ENCODE measurements at regions not wholly inside any gene's neighbourhood (a gene's known extent, or its start where the extent isn't known, plus 50 kb on each side); places are given as distances from the start of the nearest gene placed in this dataset.

DNA sequence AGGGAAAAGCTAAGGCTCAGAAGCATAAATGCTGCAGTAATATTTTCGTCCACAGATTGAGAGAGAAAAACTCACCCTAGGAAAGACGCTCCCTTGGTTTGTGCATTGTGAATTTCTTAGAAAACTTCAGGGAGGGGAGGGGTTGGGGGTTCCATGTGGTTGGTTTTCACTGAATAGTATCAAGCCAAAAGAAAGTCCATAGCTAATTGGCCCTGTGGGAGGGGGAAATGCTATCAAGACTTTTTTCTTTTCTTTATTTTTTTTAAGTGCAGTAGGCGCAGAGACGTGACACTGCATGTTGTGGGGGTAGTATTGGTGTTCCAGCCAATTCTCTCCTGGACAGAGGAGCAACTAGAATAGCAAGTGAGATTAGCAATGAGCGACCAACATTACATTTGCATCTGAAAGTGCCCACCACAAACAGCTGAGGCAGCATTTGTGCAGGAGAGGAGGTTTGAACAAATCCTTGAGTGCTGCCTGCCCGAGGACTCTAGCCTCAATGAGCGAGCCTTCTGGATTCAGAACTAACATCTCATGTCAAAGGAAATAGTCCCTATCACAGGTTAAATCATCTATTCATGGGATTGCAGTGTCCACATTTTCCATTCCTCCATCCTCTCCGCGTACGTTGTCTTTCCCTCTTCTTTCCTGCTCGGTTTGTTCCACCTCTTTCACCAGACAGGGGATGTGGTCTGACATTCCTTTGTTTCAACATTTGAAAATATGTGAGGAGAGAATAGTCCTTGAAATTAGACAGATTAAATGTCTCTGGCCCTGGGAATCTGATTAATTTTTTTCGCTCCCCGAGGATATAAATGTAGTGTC lies 118.0 kb upstream of the MARK1 start:
- peaks cover 22% of the 10 kb centered on the region for H3K4me1 Mint-ChIP-seq
- no peak for DNase-seq (ENCODE audit: low spot score in 2 of 2, unreplicated experiment in 2 of 2)
- peak overlapping the region; percentile 68 for H3K27ac Mint-ChIP-seq
- no peak for TF ChIP-seq CTCF (IDR thresholded peaks at IDR 0.05; ENCODE audit: unreplicated experiment)
- no peaks in the 10 kb centered on the region for H3K36me3 Mint-ChIP-seq
- no peaks in the 10 kb centered on the region for H3K27me3 Mint-ChIP-seq (ENCODE audit: low read depth)
- no peak overlapping the region for H3K4me3 Mint-ChIP-seq
- no peaks in the 10 kb centered on the region for H3K9me3 Mint-ChIP-seq

GRCh38 chr1:220407191-220407590 lies 120.7 kb upstream of the MARK1 start:
- no peak overlapping the region for H3K27ac Mint-ChIP-seq
- H3K9me3 Mint-ChIP-seq, result peaks cover 10% of the 10 kb centered on the region
- no peak for TF ChIP-seq CTCF (IDR thresholded peaks at IDR 0.05; ENCODE audit: unreplicated experiment)
- H3K4me3 Mint-ChIP-seq, result no peak overlapping the region
- H3K36me3 Mint-ChIP-seq, result no peaks in the 10 kb centered on the region
- peaks cover 22% of the 10 kb centered on the region for H3K4me1 Mint-ChIP-seq
- DNase-seq (ENCODE audit: low spot score in 2 of 2, unreplicated experiment in 2 of 2), result no peak
- no peaks in the 10 kb centered on the region for H3K27me3 Mint-ChIP-seq (ENCODE audit: low read depth)

DNA sequence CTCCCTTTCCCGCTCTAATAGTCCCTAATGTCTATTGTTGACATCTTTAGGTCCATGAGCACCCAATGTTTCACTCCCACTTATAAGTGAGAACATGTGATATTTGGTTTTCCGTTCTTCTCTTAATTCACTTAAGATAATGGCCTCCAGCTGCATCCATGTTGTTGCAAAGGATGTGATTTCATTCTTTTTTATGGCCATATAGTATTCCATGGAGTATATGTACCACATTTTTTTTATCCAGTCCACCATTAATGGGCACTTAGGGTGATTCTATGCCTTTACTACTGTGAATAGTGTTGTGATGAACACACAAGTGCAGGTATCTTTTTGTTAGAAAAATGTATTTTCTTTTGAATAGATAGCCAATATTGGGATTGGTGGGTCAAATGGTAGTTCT lies 126.0 kb upstream of the RAB3GAP2 start:
- no peaks in the 10 kb centered on the region for H3K4me1 Mint-ChIP-seq
- no peak for DNase-seq (ENCODE audit: low spot score in 2 of 2, unreplicated experiment in 2 of 2)
- no peak for TF ChIP-seq CTCF (IDR thresholded peaks at IDR 0.05; ENCODE audit: unreplicated experiment)
- no peak overlapping the region for H3K4me3 Mint-ChIP-seq
- peaks cover 3% of the 10 kb centered on the region for H3K27me3 Mint-ChIP-seq (ENCODE audit: low read depth)
- H3K27ac Mint-ChIP-seq, result no peak overlapping the region
- no peaks in the 10 kb centered on the region for H3K36me3 Mint-ChIP-seq
- H3K9me3 Mint-ChIP-seq, result peaks cover 18% of the 10 kb centered on the region

GRCh38 chr1:220391491-220391890 lies 119.2 kb upstream of the RAB3GAP2 start:
- no peaks in the 10 kb centered on the region for H3K36me3 Mint-ChIP-seq
- no peak for DNase-seq (ENCODE audit: low spot score in 2 of 2, unreplicated experiment in 2 of 2)
- H3K27ac Mint-ChIP-seq, result no peak overlapping the region
- peaks cover 3% of the 10 kb centered on the region for H3K27me3 Mint-ChIP-seq (ENCODE audit: low read depth)
- H3K4me3 Mint-ChIP-seq, result no peak overlapping the region
- H3K4me1 Mint-ChIP-seq, result peaks cover 9% of the 10 kb centered on the region
- H3K9me3 Mint-ChIP-seq, result no peaks in the 10 kb centered on the region
- TF ChIP-seq CTCF (IDR thresholded peaks at IDR 0.05; ENCODE audit: unreplicated experiment), result no peak

DNA sequence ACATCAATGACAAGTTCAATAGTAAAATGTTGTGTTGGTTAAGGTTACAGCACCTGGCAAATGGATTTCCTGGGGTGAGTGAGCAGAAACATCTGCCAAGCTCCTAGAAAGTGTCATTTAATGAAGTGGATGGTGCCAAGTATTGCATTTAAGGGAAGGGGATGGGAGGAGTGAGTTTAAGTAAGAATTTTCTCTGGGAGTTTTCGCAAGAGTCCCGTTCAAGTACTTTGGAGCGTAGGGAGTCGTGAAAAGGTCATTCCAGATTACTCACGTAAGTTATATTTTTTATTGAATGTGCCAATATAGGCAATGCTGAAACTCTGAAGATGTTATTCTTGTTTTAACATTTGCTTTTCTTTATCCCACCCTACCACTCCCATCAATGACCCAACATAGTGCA lies 117.4 kb upstream of the RAB3GAP2 start:
- H3K4me3 Mint-ChIP-seq, result no peak overlapping the region

More for the DNA sequence above, 117.4 kb upstream of the RAB3GAP2 start:
- H3K36me3 Mint-ChIP-seq, result peaks cover 6% of the 10 kb centered on the region
- peaks cover 11% of the 10 kb centered on the region for H3K9me3 Mint-ChIP-seq
- no peak for DNase-seq (ENCODE audit: low spot score in 2 of 2, unreplicated experiment in 2 of 2)
- H3K27me3 Mint-ChIP-seq (ENCODE audit: low read depth), result no peaks in the 10 kb centered on the region
- H3K27ac Mint-ChIP-seq, result no peak overlapping the region
- H3K4me1 Mint-ChIP-seq, result peaks cover 9% of the 10 kb centered on the region
- no peak for TF ChIP-seq CTCF (IDR thresholded peaks at IDR 0.05; ENCODE audit: unreplicated experiment)
